ENCODE measurements at regions not wholly inside any gene's neighbourhood (a gene's known extent, or its start where the extent isn't known, plus 50 kb on each side); places are given as distances from the start of the nearest gene placed in this dataset.
"Not testable (repeated sequence)": the region's sequence is repeated elsewhere in the genome, so short reads cannot be mapped to it uniquely, and the experiment has no call there.

- TF ChIP-seq TSHZ1 (tag by site-specific recombination; IDR thresholded peaks at IDR 0.05; ENCODE audit: borderline replicate concordance) (no peak), PRDM2 (tag by site-specific recombination; IDR thresholded peaks at IDR 0.05; ENCODE audit: borderline replicate concordance) (no peak), PRDM6 (tag by site-specific recombination; IDR thresholded peaks at IDR 0.05) (no peak), ZNF221 (tag by site-specific recombination; IDR thresholded peaks at IDR 0.05; ENCODE audit: borderline replicate concordance) (no peak), ZNF560 (tag by site-specific recombination; IDR thresholded peaks at IDR 0.05; ENCODE audit: borderline replicate concordance) (no peak), MYNN (tag by site-specific recombination; IDR thresholded peaks at IDR 0.05; ENCODE audit: borderline replicate concordance) (no peak)
Measured at GRCh38 chr13:83761631-83762030, 120.6 kb downstream of the SLITRK1 start (continued).

GRCh38 chr13:83755210-83755609 lies 127.1 kb downstream of the SLITRK1 start:
- H3K4me1 ChIP-seq (ENCODE audit: control insufficient read depth, insufficient read depth, low read length); H3K4me3 ChIP-seq (ENCODE audit: low read depth, low read length); H3K27ac ChIP-seq (ENCODE audit: extremely low read depth, low read depth, low read length); POLR2A ChIA-PET; H3K36me3 ChIP-seq (ENCODE audit: control insufficient read depth in 2 of 2, insufficient read depth in 1 of 2, low read length in 2 of 2); CTCF ChIA-PET; H3K9me3 ChIP-seq (ENCODE audit: control insufficient read depth, insufficient read depth, low read depth, low read length): not testable (repeated sequence)

GRCh38 chr13:83753912-83754624 lies 128.2 kb downstream of the SLITRK1 start:
- ChIA-PET CTCF (no interaction called here), POLR2A (no interaction called here)
- Histone ChIP-seq H3K27ac (ENCODE audit: extremely low read depth, low read depth, low read length) (no peak overlapping the region), H3K4me1 (ENCODE audit: control insufficient read depth, insufficient read depth, low read length) (no peaks in the 10 kb centered on the region), H3K4me3 (ENCODE audit: low read depth, low read length) (no peak overlapping the region), H3K9me3 (ENCODE audit: control insufficient read depth, insufficient read depth, low read depth, low read length) (no peaks in the 10 kb centered on the region), H3K36me3 (ENCODE audit: control insufficient read depth in 2 of 2, insufficient read depth in 1 of 2, low read length in 2 of 2) (no peaks in the 10 kb centered on the region)
- TF ChIP-seq ZNF404 (tag by site-specific recombination; IDR thresholded peaks at IDR 0.05) (no peak), ZIC2 (tag by site-specific recombination; IDR thresholded peaks at IDR 0.05) (no peak), ZNF624 (tag by site-specific recombination; IDR thresholded peaks at IDR 0.05) (no peak), ATF2 (tag by site-specific recombination; IDR thresholded peaks at IDR 0.05; ENCODE audit: low read depth) (no peak), ZNF514 (tag by site-specific recombination; IDR thresholded peaks at IDR 0.05) (no peak), ZSCAN16 (tag by site-specific recombination; IDR thresholded peaks at IDR 0.05) (no peak), SP2 (tag by site-specific recombination; IDR thresholded peaks at IDR 0.05) (no peak), ZNF18 (tag by site-specific recombination; IDR thresholded peaks at IDR 0.05) (no peak), PATZ1 (tag by site-specific recombination; IDR thresholded peaks at IDR 0.05) (no peak)
